ENCODE measurements at regions not wholly inside any gene's neighbourhood (a gene's known extent, or its start where the extent isn't known, plus 50 kb on each side); places are given as distances from the start of the nearest gene placed in this dataset.

DNA sequence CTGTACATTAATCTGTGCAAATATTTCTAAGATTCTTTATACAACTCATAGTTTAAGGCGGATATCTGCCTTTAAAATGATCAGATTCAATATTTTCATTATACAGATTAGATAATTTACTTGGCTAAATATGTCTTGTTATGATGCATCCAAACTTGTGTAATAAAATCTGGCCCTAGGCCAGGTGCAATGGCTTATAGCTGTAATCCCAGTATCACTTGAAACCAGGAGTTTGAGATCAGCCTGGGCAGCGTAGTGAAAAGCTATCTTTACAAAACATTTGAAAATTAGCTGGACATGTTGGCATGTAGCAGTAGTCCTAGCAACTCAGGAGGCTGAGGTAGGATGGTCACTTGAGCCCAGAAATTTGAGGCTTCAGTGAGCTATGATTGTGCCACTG lies 2002.2 kb upstream of the ACO1 start:
- TF ChIP-seq, protein P1, sequence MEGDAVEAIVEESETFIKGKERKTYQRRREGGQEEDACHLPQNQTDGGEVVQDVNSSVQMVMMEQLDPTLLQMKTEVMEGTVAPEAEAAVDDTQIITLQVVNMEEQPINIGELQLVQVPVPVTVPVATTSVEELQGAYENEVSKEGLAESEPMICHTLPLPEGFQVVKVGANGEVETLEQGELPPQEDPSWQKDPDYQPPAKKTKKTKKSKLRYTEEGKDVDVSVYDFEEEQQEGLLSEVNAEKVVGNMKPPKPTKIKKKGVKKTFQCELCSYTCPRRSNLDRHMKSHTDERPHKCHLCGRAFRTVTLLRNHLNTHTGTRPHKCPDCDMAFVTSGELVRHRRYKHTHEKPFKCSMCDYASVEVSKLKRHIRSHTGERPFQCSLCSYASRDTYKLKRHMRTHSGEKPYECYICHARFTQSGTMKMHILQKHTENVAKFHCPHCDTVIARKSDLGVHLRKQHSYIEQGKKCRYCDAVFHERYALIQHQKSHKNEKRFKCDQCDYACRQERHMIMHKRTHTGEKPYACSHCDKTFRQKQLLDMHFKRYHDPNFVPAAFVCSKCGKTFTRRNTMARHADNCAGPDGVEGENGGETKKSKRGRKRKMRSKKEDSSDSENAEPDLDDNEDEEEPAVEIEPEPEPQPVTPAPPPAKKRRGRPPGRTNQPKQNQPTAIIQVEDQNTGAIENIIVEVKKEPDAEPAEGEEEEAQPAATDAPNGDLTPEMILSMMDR (IDR thresholded peaks at IDR 0.05; ENCODE audit: control extremely low read depth in 1 of 3, insufficient read depth in 1 of 3, low read depth in 1 of 3, low read length in 3 of 3), result no peak
- TF ChIP-seq RXRA (IDR thresholded peaks at IDR 0.05; ENCODE audit: insufficient read depth, low read depth, low read length) (no peak), CBX8 (IDR thresholded peaks at IDR 0.05; ENCODE audit: borderline replicate concordance, low read depth, low read length) (no peak), POLR2AphosphoS5 (IDR thresholded peaks at IDR 0.05; ENCODE audit: low read depth, low read length) (no peak), TBP (IDR thresholded peaks at IDR 0.05; ENCODE audit: low read depth, low read length) (no peak)
- TF ChIP-seq, protein P2, sequence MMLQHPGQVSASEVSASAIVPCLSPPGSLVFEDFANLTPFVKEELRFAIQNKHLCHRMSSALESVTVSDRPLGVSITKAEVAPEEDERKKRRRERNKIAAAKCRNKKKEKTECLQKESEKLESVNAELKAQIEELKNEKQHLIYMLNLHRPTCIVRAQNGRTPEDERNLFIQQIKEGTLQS (IDR thresholded peaks at IDR 0.05; ENCODE audit: insufficient read depth, low read depth, low read length), result no peak
